Suprapubic skin (tissue), 3 donors: ENCODE measurements at regions not wholly inside any gene's neighbourhood (a gene's known extent, or its start where the extent isn't known, plus 50 kb on each side); places are given as distances from the start of the nearest gene placed in this dataset.

Experiments
- POLR2AphosphoS5 ChIP-seq, 3 donors: sonication (generic); formaldehyde crosslinking; IDR thresholded peaks; one replicate each; pipeline ENCODE4 v1.6.1; 2017; ENCODE audit warnings: antibody characterized with exemption in 3 of 3
- TF ChIP-seq, protein P1 (sequence below), 2 donors: fragments of 200-600 bp in 1 of 2; fragments of 450-650 bp in 1 of 2; sonication (generic) in 1 of 2; IDR thresholded peaks; one replicate each; pipeline ENCODE4 v1.5.1; 2016 to 2019; ENCODE audit warnings: antibody characterized with exemption in 2 of 2, mild to moderate bottlenecking in 1 of 2, moderate library complexity in 1 of 2

DNA sequence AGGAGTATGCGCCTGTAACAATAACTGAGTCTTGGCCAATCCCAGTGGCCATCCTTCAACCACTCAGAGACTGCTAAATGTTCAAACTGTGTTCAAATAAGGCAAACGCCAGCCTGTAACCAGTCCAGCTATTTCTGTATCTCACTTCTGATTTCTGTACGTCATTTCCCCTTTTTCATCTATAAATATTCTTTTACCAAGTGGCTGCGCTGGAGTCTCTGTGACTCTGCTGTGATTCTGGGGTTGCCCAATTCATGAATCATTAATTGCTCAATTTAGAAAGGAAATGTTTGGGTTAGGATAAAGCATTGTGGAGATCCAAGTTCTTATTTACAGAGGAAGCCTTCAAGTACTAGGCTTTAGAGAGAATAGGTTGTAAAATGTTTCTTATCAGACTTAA lies 89.8 kb upstream of the UST start:
- TF ChIP-seq, protein P1, sequence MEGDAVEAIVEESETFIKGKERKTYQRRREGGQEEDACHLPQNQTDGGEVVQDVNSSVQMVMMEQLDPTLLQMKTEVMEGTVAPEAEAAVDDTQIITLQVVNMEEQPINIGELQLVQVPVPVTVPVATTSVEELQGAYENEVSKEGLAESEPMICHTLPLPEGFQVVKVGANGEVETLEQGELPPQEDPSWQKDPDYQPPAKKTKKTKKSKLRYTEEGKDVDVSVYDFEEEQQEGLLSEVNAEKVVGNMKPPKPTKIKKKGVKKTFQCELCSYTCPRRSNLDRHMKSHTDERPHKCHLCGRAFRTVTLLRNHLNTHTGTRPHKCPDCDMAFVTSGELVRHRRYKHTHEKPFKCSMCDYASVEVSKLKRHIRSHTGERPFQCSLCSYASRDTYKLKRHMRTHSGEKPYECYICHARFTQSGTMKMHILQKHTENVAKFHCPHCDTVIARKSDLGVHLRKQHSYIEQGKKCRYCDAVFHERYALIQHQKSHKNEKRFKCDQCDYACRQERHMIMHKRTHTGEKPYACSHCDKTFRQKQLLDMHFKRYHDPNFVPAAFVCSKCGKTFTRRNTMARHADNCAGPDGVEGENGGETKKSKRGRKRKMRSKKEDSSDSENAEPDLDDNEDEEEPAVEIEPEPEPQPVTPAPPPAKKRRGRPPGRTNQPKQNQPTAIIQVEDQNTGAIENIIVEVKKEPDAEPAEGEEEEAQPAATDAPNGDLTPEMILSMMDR (IDR thresholded peaks at IDR 0.05) = no peak
- TF ChIP-seq POLR2AphosphoS5 (IDR thresholded peaks at IDR 0.05) = no peak
